Activated naive CD4-positive, alpha-beta T cell treated with anti-CD3 and anti-CD28 coated beads for 36 hours (primary cell): ENCODE measurements at regions not wholly inside any gene's neighbourhood (a gene's known extent, or its start where the extent isn't known, plus 50 kb on each side); places are given as distances from the start of the nearest gene placed in this dataset.

Experiments used
- CTCF ChIA-PET: fragments of 350-600 bp; sonication (Branson Sonifier 250); formaldehyde crosslinking; loops from one replicate; lab custom pipeline; 2021; ENCODE audit warnings: antibody characterized with exemption; lab: Charles Lee
- DNase-seq: peaks from one replicate; pipeline ENCODE4 v3.0.0-alpha.2; 2020
- H3K27ac Mint-ChIP-seq: one replicate; pipeline ENCODE4 v1.8.0; 2021; ENCODE audit warnings: mild to moderate bottlenecking, mixed read lengths
- H3K27me3 Mint-ChIP-seq: one replicate; pipeline ENCODE4 v1.8.0; 2021; ENCODE audit warnings: low read depth, mixed read lengths
- H3K36me3 Mint-ChIP-seq: one replicate; pipeline ENCODE4 v1.8.0; 2021; ENCODE audit warnings: low read depth, mixed read lengths
- H3K4me1 Mint-ChIP-seq: one replicate; pipeline ENCODE4 v1.8.0; 2021; ENCODE audit warnings: low read depth, mixed read lengths
- H3K4me3 Mint-ChIP-seq: one replicate; pipeline ENCODE4 v1.8.0; 2021; ENCODE audit warnings: mild to moderate bottlenecking, moderate library complexity, mixed read lengths
- H3K9me3 Mint-ChIP-seq: one replicate; pipeline ENCODE4 v1.8.0; 2021; ENCODE audit warnings: mixed read lengths
- intact Hi-C: fragments of 100-400 bp; cut with micrococcal nuclease; formaldehyde crosslinking; loops from one replicate; pipeline ENCODE4 v1.15.1; 2023

DNA sequence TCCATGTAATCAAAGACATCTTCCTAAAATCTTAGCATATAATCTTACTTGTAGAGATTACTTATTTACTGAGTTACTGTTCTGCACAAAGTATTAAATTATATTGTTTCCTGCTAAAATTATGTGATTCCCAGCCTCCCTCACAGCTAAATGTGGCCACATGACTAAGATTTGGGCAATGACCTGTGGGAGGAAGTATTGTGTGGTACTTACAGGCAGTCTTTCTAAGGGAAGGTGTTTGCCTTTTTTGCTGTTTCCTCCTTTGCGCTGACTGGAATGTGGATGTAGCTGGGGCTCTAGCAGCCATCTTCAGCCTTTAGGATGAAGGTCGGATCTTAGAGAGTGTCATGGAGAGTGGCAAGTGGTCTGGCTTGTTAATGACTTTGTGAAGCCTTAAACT is 146.3 kb upstream of the APCDD1 start:
- CTCF ChIA-PET = no interaction called here
- intact Hi-C loops = no loop called here

DNA sequence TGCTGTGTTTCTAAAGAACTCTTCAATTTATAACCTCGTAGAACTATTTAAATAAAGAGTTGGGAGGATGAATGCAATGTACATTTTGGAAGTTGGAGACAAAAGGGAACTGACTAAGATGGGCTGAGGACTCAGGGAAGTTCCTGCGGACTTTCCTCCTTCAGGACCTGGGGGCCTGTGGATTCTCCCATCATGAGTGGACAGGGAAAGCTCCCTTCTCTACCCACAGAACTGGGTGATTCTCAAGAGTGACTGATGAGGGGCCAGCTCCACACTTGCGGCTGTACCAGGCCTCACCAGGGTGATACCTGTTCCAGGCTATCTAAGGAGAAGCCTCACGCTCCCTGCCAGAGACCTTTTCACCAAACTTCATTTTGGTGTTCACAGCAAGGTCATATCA is 143.8 kb upstream of the APCDD1 start:
- CTCF ChIA-PET = no interaction called here
- intact Hi-C loops = no loop called here
- Mint-ChIP-seq H3K36me3 (no peaks in the 10 kb centered on the region), H3K4me1 (no peaks in the 10 kb centered on the region), H3K27ac (no peak overlapping the region), H3K4me3 (no peak overlapping the region), H3K9me3 (no peaks in the 10 kb centered on the region), H3K27me3 (no peaks in the 10 kb centered on the region)
- DNase-seq = no peak

More for the DNA sequence above, 146.3 kb upstream of the APCDD1 start:
- no peaks in the 10 kb centered on the region for H3K36me3 Mint-ChIP-seq
- H3K9me3 Mint-ChIP-seq = no peaks in the 10 kb centered on the region
- no peak overlapping the region for H3K27ac Mint-ChIP-seq
- no peaks in the 10 kb centered on the region for H3K4me1 Mint-ChIP-seq
- no peak overlapping the region for H3K4me3 Mint-ChIP-seq
- H3K27me3 Mint-ChIP-seq = no peaks in the 10 kb centered on the region
- no peak for DNase-seq

GRCh38 chr18:10312326-10313015 is 142.0 kb upstream of the APCDD1 start:
- CTCF ChIA-PET = no interaction called here

DNA sequence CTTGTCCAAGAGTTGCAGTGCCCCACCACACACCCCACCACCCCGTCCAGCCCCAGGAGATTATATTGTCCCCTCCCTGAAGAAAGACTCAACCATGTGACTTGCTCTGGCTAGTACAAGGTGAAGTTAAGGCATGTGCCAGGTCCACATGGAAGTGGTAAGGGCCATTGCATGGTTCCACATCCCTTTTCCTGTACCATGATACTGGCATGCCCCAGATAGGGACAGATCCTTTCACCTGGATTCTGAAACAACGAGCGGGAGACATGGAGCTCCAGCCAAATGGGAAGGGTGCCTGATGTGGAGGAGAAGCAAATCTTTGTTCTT is 141.5 kb upstream of the APCDD1 start:
- H3K27me3 Mint-ChIP-seq = peaks cover 1% of the 10 kb centered on the region
- CTCF ChIA-PET = no interaction called here
- H3K27ac Mint-ChIP-seq = no peak overlapping the region
- no peak for DNase-seq
- no peaks in the 10 kb centered on the region for H3K4me1 Mint-ChIP-seq
- no peaks in the 10 kb centered on the region for H3K9me3 Mint-ChIP-seq
- intact Hi-C loops = no loop called here
- H3K4me3 Mint-ChIP-seq = no peak overlapping the region
- H3K36me3 Mint-ChIP-seq = no peaks in the 10 kb centered on the region

More at GRCh38 chr18:10312326-10313015, 142.0 kb upstream of the APCDD1 start:
- H3K27me3 Mint-ChIP-seq = no peaks in the 10 kb centered on the region
- no peaks in the 10 kb centered on the region for H3K9me3 Mint-ChIP-seq
- DNase-seq = no peak
- intact Hi-C loops = no loop called here
- no peak overlapping the region for H3K4me3 Mint-ChIP-seq
- H3K4me1 Mint-ChIP-seq = no peaks in the 10 kb centered on the region
- no peak overlapping the region for H3K27ac Mint-ChIP-seq
- H3K36me3 Mint-ChIP-seq = no peaks in the 10 kb centered on the region

DNA sequence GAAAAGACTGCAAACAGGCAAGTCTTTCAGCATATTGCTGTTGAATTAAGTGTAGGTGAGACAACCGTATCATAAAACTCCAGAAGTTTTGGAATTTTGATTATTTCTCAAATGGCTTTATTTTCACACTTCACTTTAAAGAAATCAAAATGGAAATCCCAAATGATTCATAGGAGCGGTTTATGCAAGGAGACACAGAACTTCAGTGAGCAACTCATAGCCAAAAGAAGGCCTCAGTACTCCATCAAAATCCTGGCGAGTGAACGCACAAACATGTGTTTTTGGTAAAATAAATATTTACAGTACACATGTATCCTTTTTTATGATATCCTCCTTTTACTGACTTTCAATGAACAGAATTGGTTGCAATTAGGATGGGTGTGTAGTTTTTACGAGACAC is 140.4 kb upstream of the APCDD1 start:
- Mint-ChIP-seq H3K4me1 (no peaks in the 10 kb centered on the region), H3K36me3 (no peaks in the 10 kb centered on the region), H3K4me3 (no peak overlapping the region), H3K9me3 (no peaks in the 10 kb centered on the region), H3K27me3 (peaks cover 3% of the 10 kb centered on the region), H3K27ac (no peak overlapping the region)
- CTCF ChIA-PET = no interaction called here
- DNase-seq = no peak
- intact Hi-C loops = no loop called here

DNA sequence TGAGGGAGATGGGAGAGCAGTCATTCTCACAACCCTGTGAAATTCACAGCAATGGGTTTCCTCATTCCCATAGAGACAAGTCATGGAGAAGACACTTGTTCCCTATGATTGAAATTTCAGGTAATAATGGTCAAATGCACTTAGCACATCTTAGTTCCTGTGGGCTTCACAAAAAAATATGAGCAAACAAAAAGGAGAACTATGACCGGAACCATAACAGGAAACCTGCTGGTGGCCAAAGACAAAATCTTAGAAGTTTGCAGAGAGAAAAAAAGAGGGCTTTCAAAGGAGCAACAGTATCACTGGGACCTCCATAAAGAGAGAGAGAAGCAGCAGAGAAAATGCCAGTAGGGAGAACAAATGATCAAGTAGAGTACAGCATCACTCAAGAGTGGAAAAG is 138.9 kb upstream of the APCDD1 start:
- Mint-ChIP-seq H3K27ac (no peak overlapping the region), H3K4me1 (no peaks in the 10 kb centered on the region), H3K36me3 (no peaks in the 10 kb centered on the region), H3K4me3 (no peak overlapping the region), H3K9me3 (no peaks in the 10 kb centered on the region), H3K27me3 (peaks cover 3% of the 10 kb centered on the region)
- intact Hi-C loops = no loop called here
- DNase-seq = no peak
- CTCF ChIA-PET = no interaction called here

DNA sequence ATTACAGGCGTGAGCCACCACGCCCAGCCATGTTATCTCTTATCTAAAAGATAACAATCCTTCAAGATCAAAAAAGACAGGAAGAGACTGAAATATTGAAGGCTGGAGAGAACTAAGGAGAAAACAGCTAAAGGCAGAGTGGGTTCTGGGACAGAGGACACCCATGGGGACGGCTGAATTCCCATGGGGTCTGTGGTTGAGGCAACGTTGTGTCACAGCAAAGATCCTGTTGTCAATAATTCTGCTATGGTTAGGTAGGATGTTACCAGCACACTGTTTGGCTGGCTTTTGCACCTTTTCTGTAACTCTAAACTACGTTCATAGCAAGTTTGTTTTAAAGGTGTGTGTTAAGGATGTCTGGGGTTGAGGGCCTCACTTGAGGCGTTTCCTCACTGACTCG is 137.7 kb upstream of the APCDD1 start:
- CTCF ChIA-PET = no interaction called here
- Mint-ChIP-seq H3K27me3 (peaks cover 3% of the 10 kb centered on the region), H3K9me3 (no peaks in the 10 kb centered on the region), H3K27ac (no peak overlapping the region), H3K36me3 (no peaks in the 10 kb centered on the region), H3K4me3 (no peak overlapping the region), H3K4me1 (no peaks in the 10 kb centered on the region)
- no peak for DNase-seq
- intact Hi-C loops = no loop called here

DNA sequence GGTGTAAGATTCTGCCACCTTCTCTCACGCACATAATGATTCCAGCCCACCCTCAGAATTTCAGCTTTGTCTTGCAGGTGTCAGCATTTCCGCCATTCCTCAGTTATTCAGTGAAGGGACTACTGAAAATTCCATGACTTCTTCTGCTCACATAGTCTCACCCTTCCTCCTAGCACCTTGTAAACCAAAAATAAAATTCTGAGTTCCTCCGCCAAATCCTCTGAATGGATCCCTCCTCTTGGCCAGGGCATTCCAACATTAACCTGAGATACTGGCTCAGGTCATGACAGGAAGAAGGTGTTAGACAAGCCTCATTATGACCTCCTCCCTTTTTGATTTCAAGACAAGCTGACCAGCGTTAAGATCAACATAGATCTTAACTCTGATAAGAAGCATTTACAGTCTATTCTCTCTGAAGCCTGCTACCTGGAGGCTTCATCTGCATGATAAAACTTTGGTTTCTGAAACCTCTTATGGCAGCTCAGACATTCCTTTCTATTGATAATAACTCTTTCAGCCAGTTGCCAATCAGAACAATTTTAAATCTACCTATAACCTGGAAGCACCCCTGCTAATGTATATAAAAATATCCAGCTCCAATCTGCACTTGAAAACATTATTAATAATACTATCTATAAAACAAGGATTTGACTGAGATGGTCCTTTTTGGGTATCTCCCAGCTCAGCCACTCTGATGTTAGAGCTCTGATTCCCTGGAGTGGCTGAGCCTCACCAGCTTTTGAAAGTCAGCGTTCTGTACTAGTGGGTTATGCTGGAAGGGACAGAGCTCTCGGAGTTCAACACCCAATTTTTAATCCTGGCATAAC is 136.4 kb upstream of the APCDD1 start:
- Mint-ChIP-seq H3K27ac (no peak overlapping the region), H3K27me3 (peaks cover 5% of the 10 kb centered on the region), H3K4me1 (no peaks in the 10 kb centered on the region), H3K36me3 (no peaks in the 10 kb centered on the region), H3K9me3 (no peaks in the 10 kb centered on the region), H3K4me3 (no peak overlapping the region)
- CTCF ChIA-PET = no interaction called here
- no peak for DNase-seq
- intact Hi-C loops = no loop called here

GRCh38 chr18:10318691-10318970 is 135.8 kb upstream of the APCDD1 start:
- CTCF ChIA-PET = interaction anchor here (0.6 kb wide), 1 partner anchor 40 kb away, joined by 4 read pairs; no protein-coding TSS in a partner anchor
- Mint-ChIP-seq H3K9me3 (no peaks in the 10 kb centered on the region), H3K27ac (no peak overlapping the region), H3K4me3 (no peak overlapping the region), H3K4me1 (no peaks in the 10 kb centered on the region), H3K36me3 (no peaks in the 10 kb centered on the region), H3K27me3 (peaks cover 5% of the 10 kb centered on the region)
- intact Hi-C loops = no loop called here
- DNase-seq = no peak

- Mint-ChIP-seq H3K27me3 (peaks cover 5% of the 10 kb centered on the region), H3K4me3 (no peak overlapping the region), H3K4me1 (no peaks in the 10 kb centered on the region), H3K9me3 (no peaks in the 10 kb centered on the region), H3K36me3 (no peaks in the 10 kb centered on the region), H3K27ac (no peak overlapping the region)
- intact Hi-C loops = no loop called here
- CTCF ChIA-PET = interaction anchor here (0.6 kb wide), 1 partner anchor 39 kb away, joined by 4 read pairs; no protein-coding TSS in a partner anchor
- no peak for DNase-seq
Measured at GRCh38 chr18:10319026-10319425, 135.4 kb upstream of the APCDD1 start.

GRCh38 chr18:10319914-10320600 is 134.4 kb upstream of the APCDD1 start:
- Mint-ChIP-seq H3K36me3 (no peaks in the 10 kb centered on the region), H3K4me1 (no peaks in the 10 kb centered on the region), H3K27me3 (peaks cover 5% of the 10 kb centered on the region), H3K27ac (no peak overlapping the region), H3K4me3 (no peak overlapping the region), H3K9me3 (no peaks in the 10 kb centered on the region)
- CTCF ChIA-PET = no interaction called here
- DNase-seq = no peak
- intact Hi-C loops = no loop called here

- DNase-seq = no peak
- peaks cover 5% of the 10 kb centered on the region for H3K27me3 Mint-ChIP-seq
- no peak overlapping the region for H3K4me3 Mint-ChIP-seq
- intact Hi-C loops = no loop called here
- no peaks in the 10 kb centered on the region for H3K4me1 Mint-ChIP-seq
- no peaks in the 10 kb centered on the region for H3K36me3 Mint-ChIP-seq
- H3K27ac Mint-ChIP-seq = no peak overlapping the region
- CTCF ChIA-PET = no interaction called here
- no peaks in the 10 kb centered on the region for H3K9me3 Mint-ChIP-seq
Measured at GRCh38 chr18:10320791-10321190, 133.6 kb upstream of the APCDD1 start.

GRCh38 chr18:10321576-10321975 is 132.9 kb upstream of the APCDD1 start:
- DNase-seq = no peak
- no peaks in the 10 kb centered on the region for H3K36me3 Mint-ChIP-seq
- H3K27ac Mint-ChIP-seq = no peak overlapping the region
- no peaks in the 10 kb centered on the region for H3K4me1 Mint-ChIP-seq
- H3K4me3 Mint-ChIP-seq = no peak overlapping the region
- H3K9me3 Mint-ChIP-seq = no peaks in the 10 kb centered on the region
- peaks cover 5% of the 10 kb centered on the region for H3K27me3 Mint-ChIP-seq
- CTCF ChIA-PET = no interaction called here
- intact Hi-C loops = no loop called here
